Vagina (tissue), 2 donors: ENCODE measurements at regions not wholly inside any gene's neighbourhood (a gene's known extent, or its start where the extent isn't known, plus 50 kb on each side); places are given as distances from the start of the nearest gene placed in this dataset.
A peak's percentile ranks its signal among the peaks of the same experiment; 100 is the strongest.

ENCODE experiments used
- DNase-seq, 2 donors: peaks; one replicate each; pipeline ENCODE4 v3.0.0-alpha.2; 2017; ENCODE audit errors: extremely low spot score in 2 of 2
- H3K27ac ChIP-seq: fragments of 200-600 bp; sonication (generic); one replicate; pipeline ENCODE4 v1.5.1; 2019
- H3K27me3 ChIP-seq: fragments of 200-600 bp; sonication (generic); one replicate; pipeline ENCODE4 v1.5.1; 2019
- H3K36me3 ChIP-seq, 2 donors: fragments of 200-600 bp; sonication (generic); one replicate each; pipeline ENCODE4 v1.5.1; 2017 to 2019
- H3K4me1 ChIP-seq: fragments of 200-600 bp; sonication (generic); one replicate; pipeline ENCODE4 v1.5.1; 2019
- H3K4me3 ChIP-seq, 2 donors: fragments of 200-600 bp; sonication (generic); 1 replicate in 1 of 2; 2 replicates in 1 of 2; pipeline ENCODE4 v1.5.1; 2016 to 2019
- H3K9me3 ChIP-seq: fragments of 200-600 bp; sonication (generic); one replicate; pipeline ENCODE4 v1.5.1; 2019
- CTCF ChIP-seq, 3 experiments: fragments of 450-650 bp in 2 of 3; fragments of 200-600 bp in 1 of 3; sonication (generic) in 1 of 3; IDR thresholded peaks; one replicate each; pipeline ENCODE4 v1.5.1; 2017 to 2019; ENCODE audit warnings: antibody characterized with exemption in 3 of 3, mild to moderate bottlenecking in 2 of 3, moderate library complexity in 2 of 3
- POLR2A ChIP-seq, 2 donors: fragments of 450-650 bp; IDR thresholded peaks; one replicate each; pipeline ENCODE4 v1.6.1; 2017; ENCODE audit warnings: antibody characterized with exemption in 2 of 2, mild to moderate bottlenecking in 2 of 2, moderate library complexity in 2 of 2
- POLR2AphosphoS5 ChIP-seq, 2 donors: sonication (generic); formaldehyde crosslinking; IDR thresholded peaks; one replicate each; pipeline ENCODE4 v1.9.0; 2017; ENCODE audit warnings: antibody characterized with exemption in 2 of 2, mild to moderate bottlenecking in 2 of 2, low read depth in 1 of 2; ENCODE audit not compliant: insufficient read depth in 1 of 2
- intact Hi-C: fragments of 100-400 bp; cut with DNase I; formaldehyde crosslinking; loops from one replicate; pipeline ENCODE4 v1.15.1; 2023

GRCh38 chr6:100182313-100182712, 188.3 kb upstream of the MCHR2 start:
- Histone ChIP-seq H3K4me1 (peaks cover 6% of the 10 kb centered on the region), H3K27ac (no peak overlapping the region), H3K9me3 (no peaks in the 10 kb centered on the region), H3K27me3 (no peaks in the 10 kb centered on the region), H3K36me3 (no peaks in the 10 kb centered on the region), H3K4me3 (no peak overlapping the region)
- TF ChIP-seq CTCF (IDR thresholded peaks at IDR 0.05) = no peak
- TF ChIP-seq POLR2A (IDR thresholded peaks at IDR 0.05) = no peak
- no peak for TF ChIP-seq POLR2AphosphoS5 (IDR thresholded peaks at IDR 0.05; ENCODE audit: insufficient read depth in 1 of 2, low read depth in 1 of 2)
- DNase-seq = no peak
- intact Hi-C loops = no loop called here

- intact Hi-C loops = no loop called here
- Histone ChIP-seq H3K4me3 (no peak overlapping the region), H3K4me1 (peaks cover 15% of the 10 kb centered on the region), H3K9me3 (no peaks in the 10 kb centered on the region), H3K27me3 (no peaks in the 10 kb centered on the region), H3K36me3 (no peaks in the 10 kb centered on the region), H3K27ac (no peak overlapping the region)
- TF ChIP-seq CTCF (IDR thresholded peaks at IDR 0.05) = no peak
- TF ChIP-seq POLR2A (IDR thresholded peaks at IDR 0.05) = no peak
- TF ChIP-seq POLR2AphosphoS5 (IDR thresholded peaks at IDR 0.05; ENCODE audit: insufficient read depth in 1 of 2, low read depth in 1 of 2) = no peak
- no peak for DNase-seq
Observed at GRCh38 chr6:100181309-100181708, 187.3 kb upstream of the MCHR2 start.

GRCh38 chr6:100179576-100179975, 185.6 kb upstream of the MCHR2 start:
- Histone ChIP-seq H3K27me3 (no peaks in the 10 kb centered on the region), H3K27ac (no peak overlapping the region), H3K9me3 (no peaks in the 10 kb centered on the region), H3K4me3 (no peak overlapping the region), H3K36me3 (no peaks in the 10 kb centered on the region), H3K4me1 (peaks cover 19% of the 10 kb centered on the region)
- no peak for DNase-seq
- intact Hi-C loops = no loop called here
- TF ChIP-seq POLR2AphosphoS5 (IDR thresholded peaks at IDR 0.05; ENCODE audit: insufficient read depth in 1 of 2, low read depth in 1 of 2) (no peak), CTCF (IDR thresholded peaks at IDR 0.05) (no peak), POLR2A (IDR thresholded peaks at IDR 0.05) (no peak)

GRCh38 chr6:100177956-100178355, 183.9 kb upstream of the MCHR2 start:
- DNase-seq = no peak
- Histone ChIP-seq H3K27me3 (no peaks in the 10 kb centered on the region), H3K4me1 (peaks cover 19% of the 10 kb centered on the region), H3K9me3 (no peaks in the 10 kb centered on the region), H3K4me3 (no peak overlapping the region), H3K27ac (peak overlapping the region; percentile 1), H3K36me3 (no peaks in the 10 kb centered on the region)
- intact Hi-C loops = no loop called here
- TF ChIP-seq POLR2A (IDR thresholded peaks at IDR 0.05) (no peak), POLR2AphosphoS5 (IDR thresholded peaks at IDR 0.05; ENCODE audit: insufficient read depth in 1 of 2, low read depth in 1 of 2) (no peak), CTCF (IDR thresholded peaks at IDR 0.05) (no peak)

- no peaks in the 10 kb centered on the region for H3K36me3 ChIP-seq
- H3K4me1 ChIP-seq = peaks cover 19% of the 10 kb centered on the region
- no peaks in the 10 kb centered on the region for H3K9me3 ChIP-seq
- H3K27ac ChIP-seq = peak overlapping the region; percentile 1
- TF ChIP-seq POLR2AphosphoS5 (IDR thresholded peaks at IDR 0.05; ENCODE audit: insufficient read depth in 1 of 2, low read depth in 1 of 2) (no peak), CTCF (IDR thresholded peaks at IDR 0.05) (no peak), POLR2A (IDR thresholded peaks at IDR 0.05) (no peak)
- DNase-seq = no peak
- intact Hi-C loops = no loop called here
- no peak overlapping the region for H3K4me3 ChIP-seq
- H3K27me3 ChIP-seq = no peaks in the 10 kb centered on the region
Observed at GRCh38 chr6:100176951-100177710, 183.1 kb upstream of the MCHR2 start.
